NCI-H146 treated with DMSO at 0.1 percent for 48 hours (cell line): ENCODE measurements at regions not wholly inside any gene's neighbourhood (a gene's known extent, or its start where the extent isn't known, plus 50 kb on each side); places are given as distances from the start of the nearest gene placed in this dataset.

Experiments
- DNase-seq: peaks from one replicate; lab custom pipeline; 2025; ENCODE audit not compliant: unreplicated experiment; lab: John Stamatoyannopoulos, UW

DNA sequence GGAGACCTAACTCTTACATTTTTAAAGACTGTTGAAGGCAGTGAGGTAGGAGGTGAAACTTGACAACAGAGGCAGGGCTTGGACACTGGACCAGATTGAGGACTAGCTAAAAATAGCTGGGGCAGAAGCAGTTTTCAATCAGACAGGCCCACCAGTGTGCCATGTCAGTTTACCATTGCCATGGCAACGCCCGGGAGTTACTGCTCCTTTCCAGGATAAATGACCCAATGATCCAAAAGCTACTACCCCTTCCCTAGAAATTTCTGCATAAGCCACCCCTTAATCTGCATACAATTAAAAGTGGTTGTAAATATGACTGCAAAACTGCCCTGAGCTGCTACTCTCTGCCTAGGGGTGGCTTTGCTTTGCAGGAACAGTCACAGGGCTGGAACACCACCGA, 53.2 kb upstream of the PKP2 start:
- DNase-seq = no peak

DNA sequence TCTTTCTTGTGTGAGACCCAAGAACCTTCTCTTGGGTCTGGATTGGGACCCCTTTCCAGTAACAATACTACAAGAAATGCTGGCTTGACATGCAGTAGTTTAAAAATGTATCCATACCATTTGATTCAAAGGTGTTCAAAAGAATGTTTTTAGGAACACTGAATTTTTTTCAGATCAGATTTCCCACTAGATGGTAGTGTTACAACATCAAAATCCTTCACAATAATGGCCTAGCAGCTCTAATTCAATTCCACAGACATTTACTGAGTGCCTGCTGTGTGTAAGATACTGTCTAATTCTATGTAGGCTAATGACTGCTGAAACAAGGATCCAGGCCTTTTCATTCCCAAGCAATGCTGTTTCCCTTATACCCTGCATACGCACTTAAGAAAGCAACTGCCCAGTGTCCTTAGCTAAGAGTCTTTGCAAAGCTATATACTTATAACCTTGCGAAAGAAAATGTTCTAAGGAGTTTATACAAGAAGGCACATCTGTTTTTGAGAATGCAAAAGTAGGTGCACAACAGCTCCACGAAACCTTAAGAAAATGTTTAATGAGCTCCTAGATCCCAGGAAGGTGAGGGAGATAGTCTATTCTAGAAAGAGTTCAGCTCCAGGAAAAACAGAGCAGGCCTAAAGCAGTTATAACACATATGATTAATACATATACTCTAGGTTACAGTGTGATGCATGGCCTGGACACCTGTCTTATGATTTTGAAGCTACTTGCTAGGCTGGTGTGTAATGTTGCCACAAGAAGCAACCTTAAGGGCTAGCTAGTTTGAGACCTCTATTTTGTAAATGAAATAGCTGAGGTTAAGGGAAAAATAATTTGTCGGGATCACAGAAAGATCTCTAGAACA, 50.9 kb upstream of the PKP2 start:
- DNase-seq = peak; percentile 17

DNA sequence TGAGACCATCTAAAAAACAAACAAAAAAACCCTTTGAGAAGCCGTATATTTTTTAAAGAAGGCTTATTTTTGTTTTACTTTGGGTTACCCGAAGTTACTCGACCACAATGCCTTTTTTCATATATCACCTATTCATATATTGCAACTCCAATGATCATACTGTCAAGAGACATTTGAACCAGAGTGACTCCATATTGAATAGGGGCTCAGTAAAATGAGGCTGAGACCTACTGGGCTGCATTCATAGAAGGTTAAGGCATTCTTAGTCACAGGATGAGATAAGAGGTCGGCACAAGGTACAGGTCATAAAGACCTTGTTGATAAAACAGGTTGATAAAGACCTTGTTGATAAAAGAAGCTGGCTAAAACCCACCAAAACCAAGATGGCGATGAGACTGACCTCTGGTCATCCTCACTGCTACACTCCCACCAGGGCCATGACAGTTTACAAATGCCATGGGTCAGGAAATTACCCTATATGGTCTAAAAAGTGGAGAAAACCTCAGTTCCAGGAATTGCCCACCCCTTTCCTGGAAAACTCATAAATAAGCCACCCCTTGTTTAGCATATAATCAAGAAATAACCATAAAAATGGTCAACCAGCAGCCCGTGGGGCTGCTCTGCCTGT, 50.0 kb upstream of the PKP2 start:
- no peak for DNase-seq
